Mesendoderm (in vitro differentiated cells): ENCODE measurements at regions not wholly inside any gene's neighbourhood (a gene's known extent, or its start where the extent isn't known, plus 50 kb on each side); places are given as distances from the start of the nearest gene placed in this dataset.

Experiments
- DNase-seq: peaks from one replicate; pipeline ENCODE4 v3.0.0; 2013
- H2AK5ac ChIP-seq: 2 replicates; pipeline ENCODE4 v1.6.1; 2013; ENCODE audit warnings: low read length, inconsistent platforms
- H2BK120ac ChIP-seq: 2 replicates; pipeline ENCODE4 v1.6.1; 2013; ENCODE audit warnings: low read depth, mild to moderate bottlenecking, low read length, moderate library complexity, mixed read lengths
- H2BK15ac ChIP-seq: replicated peaks from 2 replicates; pipeline ENCODE4 v1.6.1; 2013; ENCODE audit warnings: low read depth, mild to moderate bottlenecking, moderate library complexity
- H2BK5ac ChIP-seq: 2 replicates; pipeline ENCODE4 v1.6.1; 2013; ENCODE audit warnings: low read length, inconsistent platforms
- H3K18ac ChIP-seq: 2 replicates; pipeline ENCODE4 v1.6.1; 2013; ENCODE audit warnings: mild to moderate bottlenecking, low read length, mixed read lengths
- H3K23ac ChIP-seq: one replicate; pipeline ENCODE4 v1.6.1; 2013; ENCODE audit warnings: low read length
- H3K27ac ChIP-seq: 2 replicates; pipeline ENCODE4 v1.5.1; 2013; ENCODE audit warnings: low read depth, mild to moderate bottlenecking, inconsistent platforms, low read length, moderate library complexity
- H3K27me3 ChIP-seq: 2 replicates; pipeline ENCODE4 v1.6.1; 2013; ENCODE audit warnings: low read length, control low read depth, mild to moderate bottlenecking, inconsistent platforms; ENCODE audit not compliant: insufficient read depth, poor library complexity
- H3K36me3 ChIP-seq: 2 replicates; pipeline ENCODE4 v1.6.1; 2013; ENCODE audit warnings: low read length, inconsistent platforms; ENCODE audit not compliant: control insufficient read depth, insufficient read depth
- H3K4ac ChIP-seq: one replicate; pipeline ENCODE4 v1.6.1; 2013; ENCODE audit warnings: low read depth, mild to moderate bottlenecking, low read length, moderate library complexity
- H3K4me1 ChIP-seq: 2 replicates; pipeline ENCODE4 v1.6.1; 2013; ENCODE audit warnings: low read depth, low read length, inconsistent platforms; ENCODE audit not compliant: control insufficient read depth
- H3K4me2 ChIP-seq: 2 replicates; pipeline ENCODE4 v1.6.1; 2013; ENCODE audit warnings: low read length
- H3K4me3 ChIP-seq: 2 replicates; pipeline ENCODE4 v1.5.1; 2013; ENCODE audit warnings: mild to moderate bottlenecking, low read length
- H3K56ac ChIP-seq: one replicate; pipeline ENCODE4 v1.6.1; 2013; ENCODE audit warnings: low read length
- H3K79me1 ChIP-seq: 2 replicates; pipeline ENCODE4 v1.6.1; 2013; ENCODE audit warnings: low read length, inconsistent platforms
- H3K79me2 ChIP-seq: 2 replicates; pipeline ENCODE4 v1.6.1; 2013; ENCODE audit warnings: mild to moderate bottlenecking, low read length; ENCODE audit not compliant: control insufficient read depth, insufficient read depth
- H3K9ac ChIP-seq: 2 replicates; pipeline ENCODE4 v1.6.1; 2013; ENCODE audit warnings: low read length, inconsistent platforms
- H4K5ac ChIP-seq: one replicate; pipeline ENCODE4 v1.6.1; 2013; ENCODE audit warnings: low read length
- H4K8ac ChIP-seq: one replicate; pipeline ENCODE4 v1.6.1; 2013; ENCODE audit warnings: low read depth, mild to moderate bottlenecking, control low read depth, low read length, moderate library complexity
- WGBS: extraction: QIAGEN DNeasy Blood & Tissue Kit; methylation state at CpG from one replicate; pipeline ENCODE4 v1.1.7; 2013; ENCODE audit warnings: low lambda C conversion rate, missing lambda C conversion rate; ENCODE audit not compliant: insufficient coverage; ENCODE audit errors: extremely low coverage; 5-methylcytosine and 5-hydroxymethylcytosine counted together

DNA sequence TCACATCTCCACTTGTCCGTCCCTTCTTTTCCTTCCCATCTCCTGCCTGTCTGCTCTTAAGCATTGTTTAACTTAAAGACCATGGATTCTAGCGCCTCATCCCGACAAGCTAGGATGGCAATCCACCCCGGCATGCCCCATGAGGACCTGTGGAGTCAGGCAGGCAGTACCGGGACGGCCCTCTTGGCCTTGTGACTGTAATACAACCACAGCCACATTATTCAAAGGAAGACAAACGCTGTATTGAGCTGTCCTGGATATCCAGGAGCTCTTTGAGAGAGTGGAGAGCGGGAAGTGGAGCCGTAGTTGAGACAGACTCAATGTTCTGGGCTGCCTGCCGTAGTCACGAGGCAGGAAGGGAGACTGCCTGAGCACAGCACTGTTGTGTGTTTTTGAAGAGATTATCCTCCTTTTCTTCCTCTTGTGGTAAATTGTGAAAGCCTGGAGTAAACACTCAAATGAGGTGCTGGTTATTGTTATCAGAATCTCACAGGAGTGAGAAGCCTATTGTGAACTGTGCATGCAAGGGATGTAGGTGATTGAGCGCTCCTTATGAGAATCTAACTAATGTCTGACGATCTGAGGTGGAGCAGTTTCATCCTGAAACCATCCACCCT is 929.8 kb upstream of the CNTNAP5 start:
- no peak for DNase-seq
- Histone ChIP-seq H3K23ac (no peak overlapping the region), H3K27ac (peak overlapping the region; percentile 70), H3K79me2 (no peaks in the 10 kb centered on the region), H2AK5ac (no peak overlapping the region), H4K5ac (no peak overlapping the region), H2BK5ac (no peak overlapping the region), H3K79me1 (no peaks in the 10 kb centered on the region), H2BK120ac (no peak overlapping the region), H3K18ac (peak overlapping the region; percentile 57), H4K8ac (no peak overlapping the region), H3K9ac (no peak overlapping the region), H3K4me3 (no peak overlapping the region), H3K4ac (no peak overlapping the region), H3K27me3 (no peaks in the 10 kb centered on the region), H3K4me1 (no peaks in the 10 kb centered on the region), H2BK15ac (no peak overlapping the region), H3K4me2 (no peak overlapping the region), H3K36me3 (no peaks in the 10 kb centered on the region), H3K56ac (no peak overlapping the region)
- WGBS, result no CpG with 5 or more reads among the region's 13 CpGs

DNA sequence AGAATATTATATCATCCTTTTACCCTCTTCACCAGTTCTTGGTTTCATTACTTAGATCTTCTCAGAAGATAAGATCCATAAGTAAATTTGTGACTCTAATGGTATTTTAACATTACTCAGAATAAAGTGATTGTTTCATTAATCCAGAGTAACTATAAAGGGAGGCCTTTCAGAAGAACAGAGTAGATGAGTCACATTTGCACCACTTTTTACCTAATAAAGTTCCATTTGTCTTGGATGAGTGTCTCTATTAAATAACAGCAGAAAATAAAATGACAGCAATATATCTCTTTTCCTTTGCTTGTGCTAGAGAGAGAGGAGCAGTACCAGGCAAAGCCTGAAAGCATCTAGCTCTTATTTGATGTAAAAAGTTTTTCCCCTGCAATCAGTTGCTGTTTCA is 926.5 kb upstream of the CNTNAP5 start:
- Histone ChIP-seq H3K27me3 (no peaks in the 10 kb centered on the region), H2AK5ac (no peak overlapping the region), H3K4me3 (no peak overlapping the region), H3K56ac (no peak overlapping the region), H2BK5ac (no peak overlapping the region), H3K79me2 (no peaks in the 10 kb centered on the region), H4K5ac (no peak overlapping the region), H3K9ac (no peak overlapping the region), H3K36me3 (no peaks in the 10 kb centered on the region), H3K23ac (no peak overlapping the region), H4K8ac (no peak overlapping the region), H3K18ac (no peak overlapping the region), H3K4me2 (no peak overlapping the region), H3K4me1 (no peaks in the 10 kb centered on the region), H3K79me1 (no peaks in the 10 kb centered on the region), H3K27ac (no peak overlapping the region), H3K4ac (no peak overlapping the region), H2BK15ac (no peak overlapping the region), H2BK120ac (no peak overlapping the region)
- DNase-seq, result no peak

DNA sequence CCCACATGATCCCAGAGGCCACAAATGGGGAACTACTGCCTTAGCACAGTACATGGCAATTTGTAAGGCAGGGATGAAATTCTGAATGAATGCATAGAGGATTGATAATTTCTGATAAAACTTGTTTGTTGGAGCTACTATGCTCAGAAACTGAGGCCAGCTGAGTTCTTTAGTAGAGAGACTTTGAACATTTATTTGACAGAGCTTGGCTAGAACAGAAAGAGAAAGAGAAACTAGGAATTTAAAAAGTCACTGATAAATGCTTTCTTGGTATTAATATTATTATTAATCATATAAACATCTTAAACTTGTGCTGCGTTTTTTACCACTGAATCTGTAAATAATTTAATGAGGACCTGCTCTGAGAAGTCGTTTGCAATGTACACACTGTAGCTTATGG is 923.7 kb upstream of the CNTNAP5 start:
- Histone ChIP-seq H3K27me3 (no peaks in the 10 kb centered on the region), H3K18ac (no peak overlapping the region), H3K4me1 (no peaks in the 10 kb centered on the region), H3K79me2 (no peaks in the 10 kb centered on the region), H4K5ac (no peak overlapping the region), H2BK120ac (no peak overlapping the region), H2AK5ac (no peak overlapping the region), H3K56ac (no peak overlapping the region), H4K8ac (no peak overlapping the region), H2BK5ac (no peak overlapping the region), H3K4me2 (no peak overlapping the region), H3K4me3 (no peak overlapping the region), H3K79me1 (no peaks in the 10 kb centered on the region), H3K27ac (no peak overlapping the region), H3K4ac (no peak overlapping the region), H3K23ac (no peak overlapping the region), H2BK15ac (no peak overlapping the region), H3K36me3 (no peaks in the 10 kb centered on the region), H3K9ac (no peak overlapping the region)
- no peak for DNase-seq
- WGBS, result no CpG with 5 or more reads among the region's 2 CpGs

DNA sequence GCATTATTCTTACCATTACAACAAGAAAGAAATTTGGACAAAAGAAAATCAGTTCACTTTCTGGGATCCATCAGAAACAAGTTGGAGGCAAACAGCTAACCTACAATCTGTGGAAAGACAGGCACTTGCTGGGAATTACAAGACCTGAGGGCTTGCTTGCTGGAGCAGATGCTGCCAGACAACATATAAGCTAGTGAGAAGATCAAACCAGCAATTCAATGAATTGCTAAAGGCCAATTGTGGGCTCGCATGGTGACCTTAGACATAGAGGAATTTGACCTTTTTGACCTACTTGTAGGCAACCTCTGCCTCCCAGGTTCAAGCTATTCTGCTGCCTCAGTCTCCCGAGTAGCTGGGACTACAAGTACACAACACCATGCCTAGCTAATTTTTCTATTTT is 921.2 kb upstream of the CNTNAP5 start:
- Histone ChIP-seq H3K27ac (no peak overlapping the region), H3K4me1 (no peaks in the 10 kb centered on the region), H2BK15ac (no peak overlapping the region), H3K18ac (no peak overlapping the region), H3K4me3 (no peak overlapping the region), H3K4ac (no peak overlapping the region), H3K79me1 (no peaks in the 10 kb centered on the region), H2BK5ac (no peak overlapping the region), H4K5ac (no peak overlapping the region), H3K36me3 (no peaks in the 10 kb centered on the region), H3K79me2 (no peaks in the 10 kb centered on the region), H3K23ac (no peak overlapping the region), H3K27me3 (no peaks in the 10 kb centered on the region), H2BK120ac (no peak overlapping the region), H3K9ac (no peak overlapping the region), H3K4me2 (no peak overlapping the region), H4K8ac (no peak overlapping the region), H2AK5ac (no peak overlapping the region), H3K56ac (no peak overlapping the region)
- DNase-seq, result peak; percentile 3
- WGBS, result no CpG with 5 or more reads among the region's 2 CpGs

DNA sequence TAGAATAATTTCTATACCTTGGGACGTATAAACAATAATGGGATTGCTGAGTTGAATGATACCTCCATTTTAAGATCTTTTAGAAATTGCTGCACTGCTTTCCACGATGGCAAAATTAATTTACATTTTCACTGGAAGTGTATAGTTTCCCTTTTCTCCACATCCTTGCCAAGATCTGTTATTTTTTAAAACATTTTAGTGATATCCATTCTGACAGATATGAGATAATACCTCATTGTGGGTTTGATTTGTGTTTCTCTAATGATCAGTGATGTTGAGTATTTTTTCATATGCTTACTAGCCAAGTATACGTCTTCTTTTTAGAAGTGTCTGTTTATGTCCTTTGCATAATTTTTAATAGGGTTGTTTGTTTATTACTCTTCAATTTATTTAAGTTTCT is 908.5 kb upstream of the CNTNAP5 start:
- H2AK5ac ChIP-seq, result no peak overlapping the region
- H3K79me1 ChIP-seq, result no peaks in the 10 kb centered on the region
- no peak overlapping the region for H3K4me2 ChIP-seq

DNA sequence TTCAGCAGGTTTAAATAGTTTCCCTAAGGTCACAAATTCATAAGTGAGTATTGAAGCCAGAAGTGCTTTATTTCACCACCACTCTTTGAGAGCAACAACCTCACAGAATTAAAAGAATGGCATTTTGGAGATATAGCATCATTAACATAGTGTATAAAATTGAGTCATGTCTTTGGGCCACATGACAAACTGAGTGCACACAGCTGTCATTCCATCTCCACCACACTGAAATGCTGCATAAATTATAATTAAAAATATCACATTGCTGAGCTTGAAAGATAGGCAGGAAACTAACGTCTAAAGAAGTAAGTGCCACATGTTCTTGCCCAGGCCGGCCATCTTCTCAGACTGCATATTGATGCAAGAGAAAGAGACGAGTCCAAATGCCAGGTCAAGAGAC is 897.9 kb upstream of the CNTNAP5 start:
- Histone ChIP-seq H3K9ac (no peak overlapping the region), H3K4me2 (no peak overlapping the region), H3K4me3 (no peak overlapping the region), H2BK5ac (no peak overlapping the region), H3K36me3 (no peaks in the 10 kb centered on the region), H3K27me3 (no peaks in the 10 kb centered on the region), H2BK15ac (no peak overlapping the region), H2AK5ac (no peak overlapping the region), H4K5ac (no peak overlapping the region), H3K18ac (no peak overlapping the region), H3K79me2 (no peaks in the 10 kb centered on the region), H3K23ac (no peak overlapping the region), H3K79me1 (no peaks in the 10 kb centered on the region), H4K8ac (no peak overlapping the region), H3K27ac (no peak overlapping the region), H3K4me1 (no peaks in the 10 kb centered on the region), H2BK120ac (no peak overlapping the region), H3K4ac (no peak overlapping the region), H3K56ac (no peak overlapping the region)
- DNase-seq, result no peak
- WGBS, result no CpG with 5 or more reads among the region's 3 CpGs

More for the DNA sequence above, 908.5 kb upstream of the CNTNAP5 start:
- H3K4ac ChIP-seq, result no peak overlapping the region
- H3K4me3 ChIP-seq, result no peak overlapping the region
- H3K56ac ChIP-seq, result no peak overlapping the region
- DNase-seq, result no peak
- no peak overlapping the region for H2BK5ac ChIP-seq
- no CpG with 5 or more reads among the region's 3 CpGs for WGBS
- H3K23ac ChIP-seq, result no peak overlapping the region
- H2BK15ac ChIP-seq, result no peak overlapping the region
- no peak overlapping the region for H4K5ac ChIP-seq
- no peaks in the 10 kb centered on the region for H3K36me3 ChIP-seq
- H3K79me2 ChIP-seq, result no peaks in the 10 kb centered on the region
- H3K27ac ChIP-seq, result no peak overlapping the region
- H3K9ac ChIP-seq, result no peak overlapping the region
- H3K4me1 ChIP-seq, result no peaks in the 10 kb centered on the region
- H2BK120ac ChIP-seq, result no peak overlapping the region
- H3K18ac ChIP-seq, result no peak overlapping the region
- no peaks in the 10 kb centered on the region for H3K27me3 ChIP-seq
- no peak overlapping the region for H4K8ac ChIP-seq
